ENCODE measurements at regions not wholly inside any gene's neighbourhood (a gene's known extent, or its start where the extent isn't known, plus 50 kb on each side); places are given as distances from the start of the nearest gene placed in this dataset.
"Not testable (repeated sequence)": the region's sequence is repeated elsewhere in the genome, so short reads cannot be mapped to it uniquely, and the experiment has no call there.

DNA sequence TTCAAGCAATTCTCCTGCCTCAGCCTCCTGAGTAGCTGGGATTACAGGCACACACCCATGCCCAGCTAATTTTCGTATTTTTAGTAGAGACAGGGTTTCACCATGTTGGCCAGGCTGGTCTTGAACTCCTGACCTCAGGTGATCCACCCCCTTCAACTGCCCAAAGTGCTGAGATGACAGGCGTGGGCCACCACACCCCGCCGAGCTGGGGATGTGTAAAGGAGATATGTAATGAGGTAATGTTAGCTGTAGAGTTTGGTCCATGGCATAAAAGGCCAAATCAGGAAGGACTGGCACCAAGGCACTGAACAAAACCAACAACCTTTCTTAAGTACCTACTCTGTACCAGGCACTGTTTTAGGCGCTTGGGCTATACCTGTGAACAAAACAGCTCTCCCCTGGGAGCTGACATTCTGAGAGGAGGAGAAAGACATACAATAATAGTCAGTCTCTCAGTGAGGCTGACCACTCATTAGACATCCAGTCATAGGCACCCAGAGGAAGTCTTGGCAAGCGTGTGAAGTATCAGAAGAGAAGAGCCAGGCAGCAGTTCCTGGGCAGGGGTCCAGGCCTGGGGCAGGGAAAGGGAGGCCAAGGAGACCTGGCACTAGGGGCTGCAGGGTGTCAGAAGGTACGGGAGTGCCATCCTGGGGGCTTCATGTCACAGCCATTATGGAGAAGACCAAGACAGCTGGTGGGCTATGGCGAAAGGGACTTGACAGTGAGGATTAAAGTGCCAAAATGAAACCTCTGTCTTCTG, 164.8 kb upstream of the DTNBP1 start:
- DNase-seq (ENCODE audit: low read depth): no peak

DNA sequence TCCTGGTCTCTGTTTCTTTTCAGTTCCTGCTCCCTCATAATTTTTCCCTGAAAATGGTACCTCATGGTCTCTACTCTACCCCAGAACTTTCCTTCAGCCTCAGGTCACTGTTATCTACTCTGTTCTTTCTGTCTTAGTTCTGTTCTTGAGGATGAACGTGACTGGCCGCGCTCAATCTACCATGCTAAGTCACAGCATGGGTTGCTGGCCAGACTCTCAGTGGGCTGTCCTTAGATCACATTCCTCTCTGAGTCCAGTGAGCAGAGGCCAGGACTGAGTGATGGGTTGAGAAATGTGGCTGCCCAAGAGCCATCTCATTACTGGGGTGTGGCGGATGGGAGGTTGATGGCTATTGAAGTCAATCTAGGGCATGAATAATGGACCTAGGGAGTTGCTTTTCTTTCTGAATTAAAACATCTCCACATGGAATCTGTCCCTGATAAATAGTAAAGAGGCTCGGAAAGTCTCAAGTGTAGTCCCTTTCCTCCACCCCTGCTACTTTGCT, 164.0 kb upstream of the DTNBP1 start:
- no peak for DNase-seq (ENCODE audit: low read depth)

DNA sequence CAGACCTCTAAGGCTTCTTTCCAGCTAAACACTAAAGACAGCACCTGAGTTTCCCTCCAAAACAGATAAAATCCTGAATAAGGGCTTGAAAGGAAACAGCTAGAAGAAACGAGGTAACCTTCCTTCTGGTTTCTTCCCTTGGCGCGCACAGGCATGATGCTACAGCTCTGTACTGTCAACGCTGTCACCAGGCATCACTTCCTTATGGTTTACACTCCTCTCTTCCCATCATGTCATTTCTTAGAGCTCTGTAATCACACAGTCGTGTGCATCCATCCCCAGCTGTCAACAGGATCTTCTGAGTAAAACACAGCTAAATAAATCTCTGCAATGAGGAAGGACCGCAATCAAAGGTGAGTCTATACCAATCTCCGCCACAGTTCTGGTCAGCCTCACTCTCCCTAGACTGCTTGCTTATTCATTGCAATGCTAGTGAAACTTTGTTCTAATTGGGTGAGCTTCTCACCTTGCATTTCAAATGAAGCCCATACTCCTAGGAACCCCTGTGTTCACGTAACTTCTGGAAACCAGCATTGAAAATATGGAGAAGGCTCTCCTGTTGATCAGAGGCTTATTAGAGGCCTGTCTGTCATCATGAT, 162.6 kb upstream of the DTNBP1 start:
- DNase-seq (ENCODE audit: low read depth): no peak

DNA sequence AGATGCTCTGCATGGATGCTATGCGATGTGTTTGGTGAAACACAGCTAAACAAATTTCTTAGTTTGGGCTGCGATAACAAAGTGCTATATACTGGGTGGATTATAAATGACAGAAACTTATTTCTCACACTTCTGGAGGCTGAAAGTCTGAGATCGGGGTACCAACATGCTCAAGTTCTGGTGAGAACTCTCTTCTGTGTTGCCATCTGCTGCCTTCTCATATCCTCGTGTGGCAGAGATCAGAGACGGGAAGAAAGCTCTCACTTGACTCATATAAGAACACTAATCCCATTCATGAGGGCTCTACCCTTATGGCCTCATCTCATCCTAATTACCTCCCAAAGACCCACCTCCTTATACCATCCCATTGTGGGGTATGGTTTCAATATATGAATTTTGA, 162.0 kb upstream of the DTNBP1 start:
- DNase-seq (ENCODE audit: low read depth): no peak

DNA sequence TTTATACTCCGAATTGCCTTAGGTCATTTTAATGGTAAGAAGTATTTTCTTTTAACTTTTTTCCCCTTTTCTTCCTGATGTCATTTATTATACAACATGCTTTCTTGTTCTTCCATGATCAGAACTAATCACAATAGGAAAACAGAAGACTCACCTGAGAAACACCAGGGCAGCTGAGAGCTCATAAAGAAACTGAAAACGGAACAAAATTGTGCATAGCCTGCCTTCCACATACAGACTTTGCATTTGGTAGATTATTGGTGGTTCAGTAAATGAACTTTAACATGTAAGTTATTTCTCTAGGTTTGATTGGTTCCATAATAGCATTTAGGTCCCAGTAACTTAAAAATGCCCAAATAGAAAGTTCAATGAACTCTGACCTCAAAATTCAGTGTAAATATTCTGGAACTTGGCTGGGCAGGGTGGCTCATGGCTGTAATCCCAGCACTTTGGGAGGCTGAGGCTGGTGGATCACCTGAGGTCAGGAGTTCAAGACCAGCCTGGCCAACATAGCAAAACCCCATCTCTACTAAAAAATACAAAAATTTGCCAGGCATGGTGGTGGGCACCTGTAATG, 161.1 kb upstream of the DTNBP1 start:
- DNase-seq (ENCODE audit: low read depth): no peak

DNA sequence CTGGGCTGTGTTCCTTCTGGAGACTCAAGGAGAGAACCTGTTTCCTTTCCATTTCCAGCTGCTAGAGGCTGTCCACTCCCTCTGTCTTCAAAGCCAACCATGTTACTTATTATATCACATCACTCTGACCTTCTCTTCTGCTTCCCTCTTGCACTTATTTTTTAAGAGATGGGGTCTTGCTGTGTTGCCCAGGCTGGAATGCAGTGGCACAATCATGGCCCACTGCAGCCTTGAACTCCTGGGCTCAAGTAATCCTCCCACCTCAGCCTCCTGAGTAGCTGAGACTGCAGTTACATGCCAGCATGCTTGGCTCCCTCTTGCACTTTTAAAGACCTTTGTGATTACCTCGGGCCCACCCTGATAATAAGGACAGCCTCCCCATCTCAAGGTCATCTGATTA, 160.0 kb upstream of the DTNBP1 start:
- DNase-seq (ENCODE audit: low read depth): no peak

DNA sequence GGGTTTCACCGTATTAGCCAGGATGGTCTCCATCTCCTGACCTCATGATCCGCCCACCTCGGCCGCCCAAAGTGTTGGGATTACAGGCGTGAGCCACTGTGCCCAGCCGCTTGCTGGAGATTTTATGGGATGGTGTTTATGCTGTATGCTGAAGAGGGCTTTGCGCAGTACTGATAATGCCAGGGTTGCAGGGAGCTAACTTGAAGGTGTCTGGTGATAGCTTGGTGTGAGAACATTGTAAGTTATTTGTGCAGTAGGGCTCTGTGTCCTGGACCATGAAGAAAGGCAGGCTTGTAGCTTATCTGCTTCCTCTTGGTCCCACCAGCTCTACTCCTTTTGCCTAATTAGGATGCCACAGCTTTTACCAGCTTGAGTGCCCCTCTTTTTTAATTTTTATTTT, 157.0 kb upstream of the DTNBP1 start:
- DNase-seq (ENCODE audit: low read depth): no peak

DNA sequence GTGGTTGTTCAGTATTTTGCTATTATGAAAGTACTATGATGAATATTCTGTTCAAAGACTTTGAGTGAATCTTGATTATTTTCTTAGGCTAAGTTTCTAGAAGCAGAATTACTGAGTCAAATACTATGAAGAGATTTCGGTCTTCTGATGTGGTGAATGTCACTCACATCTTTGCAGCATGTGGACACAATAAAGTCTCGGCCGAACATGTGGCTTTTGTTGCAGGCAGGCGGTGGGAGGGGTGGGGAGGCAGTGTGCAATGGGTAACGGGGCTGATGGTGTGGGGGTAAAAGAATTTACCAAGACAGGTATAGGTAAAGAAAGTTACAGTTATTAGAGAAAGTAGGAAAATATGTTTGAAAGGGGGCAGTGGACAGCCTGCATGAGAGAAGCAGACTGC, 156.4 kb upstream of the DTNBP1 start:
- DNase-seq (ENCODE audit: low read depth): no peak

DNA sequence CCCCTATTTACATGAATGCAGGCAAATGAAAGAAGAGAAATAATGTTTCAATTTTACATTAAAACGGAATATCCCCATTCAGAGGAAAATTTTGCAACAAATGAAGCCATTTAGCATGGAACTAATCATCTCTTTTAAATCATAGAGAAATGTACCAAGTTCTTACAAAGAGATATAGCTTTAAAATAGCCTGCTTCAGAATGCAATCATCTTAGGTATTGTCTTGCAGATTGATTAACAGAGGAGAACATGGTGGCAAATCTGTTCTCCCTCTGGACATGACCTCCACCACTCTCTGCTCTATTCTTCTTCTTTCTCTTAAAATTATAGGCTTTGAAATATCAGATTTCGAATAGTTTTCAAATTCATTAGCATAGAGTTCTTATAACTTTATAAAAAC, 155.7 kb upstream of the DTNBP1 start:
- DNase-seq (ENCODE audit: low read depth): no peak

DNA sequence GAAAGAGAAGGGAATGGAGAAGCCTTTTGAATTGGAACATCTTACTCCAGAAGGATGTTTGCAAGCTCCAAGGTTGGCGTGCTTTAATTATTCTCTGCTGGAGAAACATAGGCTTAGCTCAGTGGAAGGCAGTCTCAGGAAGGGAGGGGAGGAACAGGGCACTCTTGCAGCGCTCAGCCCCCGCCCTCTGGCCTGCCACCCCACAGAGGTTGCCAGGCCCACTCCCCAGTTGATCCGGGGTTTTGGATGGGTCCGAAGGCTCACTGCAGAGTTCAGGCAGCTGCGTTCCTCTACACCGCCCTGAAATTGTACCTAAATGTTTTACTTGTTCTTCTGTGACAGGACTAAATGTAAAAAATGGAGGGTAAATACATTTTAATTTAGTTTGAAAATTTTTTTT, 155.2 kb upstream of the DTNBP1 start:
- no peak for DNase-seq (ENCODE audit: low read depth)

DNA sequence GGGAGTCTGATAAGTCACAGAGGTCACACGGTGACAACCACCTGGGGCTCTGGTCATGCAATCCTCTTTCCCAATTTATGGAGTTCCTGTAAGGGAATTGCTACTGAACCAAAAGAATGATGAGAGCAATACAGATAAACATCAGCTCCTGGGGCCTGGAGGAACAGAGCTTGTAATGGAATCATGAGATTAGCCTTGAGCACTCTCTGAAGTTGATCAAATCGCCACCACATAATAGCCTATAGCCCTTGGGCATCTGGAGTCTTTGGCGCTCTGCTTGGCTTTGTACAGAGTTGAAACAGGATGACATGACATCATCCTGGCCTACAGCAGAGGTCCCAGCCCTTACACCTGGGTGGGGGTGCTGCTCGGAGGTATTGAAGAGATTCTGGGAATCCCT, 154.3 kb upstream of the DTNBP1 start:
- DNase-seq (ENCODE audit: low read depth): no peak

DNA sequence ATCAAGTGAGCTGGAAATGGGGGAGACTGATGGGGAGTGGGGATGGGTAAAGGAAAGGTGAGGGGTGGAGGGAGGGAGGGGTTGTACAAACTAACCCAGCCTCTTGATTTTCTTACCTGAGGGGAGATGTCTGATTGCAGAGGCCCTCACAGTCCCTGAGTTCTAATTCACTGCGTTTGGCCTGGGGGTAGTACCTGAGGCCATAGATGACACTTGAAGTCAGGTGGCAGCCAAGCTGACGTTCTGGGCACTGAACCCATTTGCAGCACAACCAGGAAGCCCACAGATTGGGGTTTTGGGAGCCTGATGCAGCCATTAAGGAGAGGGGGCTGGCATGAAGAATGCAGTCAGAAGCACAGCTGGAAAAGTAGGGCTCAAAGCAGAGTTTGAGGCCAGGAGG, 153.8 kb upstream of the DTNBP1 start:
- no peak for DNase-seq (ENCODE audit: low read depth)

DNA sequence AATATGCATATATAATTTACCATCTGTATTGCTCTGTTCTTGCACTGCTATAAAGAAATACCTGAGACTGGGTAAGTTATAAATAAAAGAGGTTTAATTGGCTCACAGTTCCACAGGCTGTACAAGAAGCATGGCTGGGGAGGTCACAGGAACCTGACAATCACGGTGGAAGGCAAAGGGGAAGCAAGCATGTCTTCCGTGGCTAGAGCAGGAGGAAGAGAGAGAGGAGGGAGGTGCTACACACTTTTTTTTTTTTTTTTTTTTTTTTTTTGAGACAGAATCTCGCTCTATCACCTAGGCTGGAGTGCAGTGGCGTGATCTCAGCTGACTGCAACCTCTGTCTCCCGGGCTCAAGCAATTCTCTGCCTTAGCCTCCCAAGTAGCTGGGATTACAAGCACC, 150.9 kb upstream of the DTNBP1 start:
- not testable (repeated sequence) for DNase-seq (ENCODE audit: low read depth)

DNA sequence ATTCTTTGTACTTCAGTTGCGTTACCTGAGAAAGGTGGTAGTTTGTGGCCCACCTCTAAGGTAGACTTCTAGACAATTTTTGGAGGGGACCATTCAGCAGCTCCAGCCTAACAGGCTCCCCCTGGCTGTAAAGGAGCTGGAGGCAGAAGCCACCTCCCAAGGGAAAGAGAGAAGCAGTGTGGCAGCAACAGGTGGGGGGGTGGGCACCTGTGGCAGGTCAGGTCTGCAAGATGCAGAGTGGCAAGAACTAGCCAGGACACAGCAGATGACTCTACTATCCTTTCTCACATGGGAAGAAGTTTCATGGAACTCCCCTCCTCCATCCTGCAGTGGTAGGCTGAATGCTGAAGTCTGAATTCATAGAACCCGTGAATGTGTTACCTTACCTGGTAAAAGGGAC, 148.3 kb upstream of the DTNBP1 start:
- DNase-seq (ENCODE audit: low read depth): no peak

DNA sequence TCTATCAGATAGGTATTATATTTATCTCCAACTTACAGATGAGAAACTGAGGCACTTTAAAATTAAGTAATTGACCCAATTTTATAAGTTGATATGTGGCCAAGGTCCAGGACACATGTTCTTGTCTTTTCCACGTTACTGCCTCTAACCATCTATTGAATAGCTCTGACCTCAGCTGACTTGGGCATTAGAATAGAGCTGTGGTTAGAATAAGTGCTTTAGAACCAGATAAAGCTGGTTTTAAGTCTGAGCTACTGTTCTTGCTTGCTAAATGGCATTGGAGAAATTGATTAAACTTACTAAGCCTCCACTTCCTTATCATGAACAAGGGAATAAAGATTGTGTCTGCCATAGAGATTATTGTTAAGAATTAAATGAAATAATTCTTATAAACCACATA, 147.8 kb upstream of the DTNBP1 start:
- no peak for DNase-seq (ENCODE audit: low read depth)

DNA sequence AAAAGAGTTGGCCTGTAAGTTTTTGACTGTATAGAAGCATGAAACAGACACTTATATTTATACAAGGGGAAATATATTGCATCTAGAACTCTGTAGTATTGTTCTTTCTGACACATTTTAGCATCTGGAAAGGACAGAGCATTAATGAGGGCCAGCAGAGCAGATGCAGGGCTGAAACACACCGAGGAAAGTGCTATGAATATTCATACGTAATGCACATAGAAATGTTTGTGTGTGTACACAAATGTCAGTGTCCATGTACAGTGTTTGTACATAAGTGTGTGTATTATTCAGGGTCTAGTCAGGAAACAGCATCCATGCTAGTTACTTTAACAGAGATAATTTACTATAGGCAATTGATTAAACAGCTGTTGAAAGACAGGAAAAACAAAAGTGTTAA, 146.5 kb upstream of the DTNBP1 start:
- no peak for DNase-seq (ENCODE audit: low read depth)

DNA sequence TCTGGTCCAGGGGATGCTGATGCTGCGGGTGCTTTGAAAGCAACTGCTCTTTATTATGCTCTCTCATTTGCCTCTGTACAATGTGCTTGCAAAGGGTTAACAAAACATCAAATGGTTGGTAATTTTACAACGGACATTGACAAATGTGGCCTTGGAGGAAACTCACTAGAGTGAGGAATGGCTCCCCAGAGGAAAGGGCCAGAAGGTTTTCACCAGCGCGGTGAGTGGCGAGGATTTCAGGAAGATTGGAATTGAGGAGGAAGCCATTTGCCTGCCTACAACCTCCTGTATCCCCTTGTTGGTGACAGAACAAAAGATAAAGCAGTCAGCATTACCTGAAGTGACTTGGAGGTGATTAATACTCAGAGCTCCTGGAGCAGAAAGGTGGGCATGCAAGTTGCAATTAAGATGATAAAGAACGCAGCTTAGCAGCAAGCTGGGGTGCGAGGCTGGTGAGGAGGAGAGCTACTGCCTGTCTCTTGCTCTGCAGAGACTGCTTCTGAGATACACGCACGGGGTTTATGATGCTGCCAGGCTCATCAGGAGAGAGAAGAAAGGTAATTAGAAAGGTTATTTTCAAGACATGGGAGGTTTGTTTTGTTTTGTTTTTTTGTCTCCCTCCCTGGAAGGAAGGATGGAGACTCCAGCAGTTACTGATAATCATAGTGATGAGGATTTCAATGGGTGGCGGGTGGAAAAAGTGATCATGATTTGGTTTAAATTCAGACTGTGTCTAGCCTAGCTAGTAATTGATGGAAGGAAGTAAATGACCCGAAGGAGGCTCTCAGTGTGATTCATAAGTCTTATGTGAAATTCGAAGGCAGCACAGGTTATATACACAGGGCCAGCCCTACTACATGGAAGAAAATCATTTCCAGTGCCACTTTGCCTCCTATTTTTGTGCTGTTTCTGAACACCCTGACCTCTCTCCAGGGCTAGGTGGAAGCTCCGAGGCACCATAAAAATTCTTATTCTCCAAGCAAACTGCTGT, 141.6 kb upstream of the DTNBP1 start:
- DNase-seq (ENCODE audit: low read depth): no peak

DNA sequence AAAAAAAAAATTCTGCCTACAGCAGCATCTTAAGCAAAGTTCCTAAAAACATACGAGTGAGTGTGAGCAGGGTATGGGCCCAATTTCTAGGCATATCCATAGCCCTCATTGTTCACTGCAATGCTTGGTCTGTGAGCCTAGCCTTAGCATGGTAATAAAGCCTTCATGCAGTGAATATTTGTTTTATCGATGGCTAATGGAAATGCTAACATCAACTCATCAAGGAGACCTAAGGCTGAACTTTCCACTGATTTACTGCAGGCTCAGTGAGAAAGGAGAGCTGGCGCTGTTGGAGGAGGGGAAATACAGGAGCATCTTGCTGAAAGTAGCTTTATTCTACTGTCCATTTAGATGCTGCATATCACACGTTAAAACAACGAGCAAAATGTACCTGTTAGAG, 139.6 kb upstream of the DTNBP1 start:
- no peak for DNase-seq (ENCODE audit: low read depth)

DNA sequence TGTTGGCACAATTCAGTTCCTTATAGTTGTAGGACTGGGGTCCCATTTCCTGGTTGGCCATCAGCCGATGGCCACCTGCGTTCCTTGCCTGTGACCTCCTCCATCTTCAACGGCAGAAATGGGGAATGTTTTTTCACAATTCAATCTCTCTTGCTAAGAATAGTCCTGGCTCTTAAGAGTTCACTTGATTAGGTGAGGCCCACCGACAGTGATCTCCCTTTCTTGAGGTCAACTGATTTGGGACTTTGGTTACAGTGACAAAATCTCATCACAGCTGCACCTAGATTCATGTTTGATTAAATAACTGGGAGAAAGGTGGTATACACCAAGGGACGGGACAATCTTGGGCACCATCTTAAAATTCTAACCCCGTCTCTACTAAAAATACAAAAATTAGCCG, 139.1 kb upstream of the DTNBP1 start:
- no peak for DNase-seq (ENCODE audit: low read depth)

DNA sequence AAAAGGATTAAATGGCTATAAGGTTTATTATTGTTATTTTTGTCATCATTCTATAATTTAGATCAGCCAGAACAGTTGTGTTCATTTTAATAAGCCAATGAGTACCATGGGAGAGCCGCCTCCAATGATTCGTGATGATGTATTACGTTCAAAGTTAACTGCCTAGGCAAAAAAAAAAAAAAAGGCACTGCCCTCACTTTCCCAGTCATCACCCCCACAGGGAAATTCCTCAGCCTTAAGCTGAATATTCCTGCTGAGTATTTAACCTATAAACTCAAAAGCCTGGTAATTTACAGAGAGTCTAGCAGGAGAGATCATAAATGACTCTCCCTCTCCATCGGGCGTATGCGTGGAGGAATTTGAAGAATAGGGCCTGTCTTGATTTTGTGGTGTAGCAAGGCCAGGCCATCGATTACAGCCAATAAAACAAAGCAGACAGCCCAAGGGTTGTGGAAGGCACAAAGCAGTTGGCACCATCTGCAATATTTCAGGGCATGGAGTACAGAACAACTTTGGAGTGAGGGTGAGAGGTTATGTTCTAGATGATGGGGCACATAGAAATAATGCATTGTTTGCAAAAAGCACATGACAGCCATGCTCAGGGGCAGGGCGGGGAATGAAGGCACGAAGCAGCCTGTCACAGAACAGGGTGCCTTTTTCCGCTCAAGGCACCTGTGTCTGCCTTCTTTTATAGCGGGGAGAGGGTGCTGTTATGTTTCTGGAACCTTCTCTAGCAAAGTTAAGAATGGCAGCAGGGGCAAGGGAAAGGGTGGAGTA, 138.2 kb upstream of the DTNBP1 start:
- no peak for DNase-seq (ENCODE audit: low read depth)

DNA sequence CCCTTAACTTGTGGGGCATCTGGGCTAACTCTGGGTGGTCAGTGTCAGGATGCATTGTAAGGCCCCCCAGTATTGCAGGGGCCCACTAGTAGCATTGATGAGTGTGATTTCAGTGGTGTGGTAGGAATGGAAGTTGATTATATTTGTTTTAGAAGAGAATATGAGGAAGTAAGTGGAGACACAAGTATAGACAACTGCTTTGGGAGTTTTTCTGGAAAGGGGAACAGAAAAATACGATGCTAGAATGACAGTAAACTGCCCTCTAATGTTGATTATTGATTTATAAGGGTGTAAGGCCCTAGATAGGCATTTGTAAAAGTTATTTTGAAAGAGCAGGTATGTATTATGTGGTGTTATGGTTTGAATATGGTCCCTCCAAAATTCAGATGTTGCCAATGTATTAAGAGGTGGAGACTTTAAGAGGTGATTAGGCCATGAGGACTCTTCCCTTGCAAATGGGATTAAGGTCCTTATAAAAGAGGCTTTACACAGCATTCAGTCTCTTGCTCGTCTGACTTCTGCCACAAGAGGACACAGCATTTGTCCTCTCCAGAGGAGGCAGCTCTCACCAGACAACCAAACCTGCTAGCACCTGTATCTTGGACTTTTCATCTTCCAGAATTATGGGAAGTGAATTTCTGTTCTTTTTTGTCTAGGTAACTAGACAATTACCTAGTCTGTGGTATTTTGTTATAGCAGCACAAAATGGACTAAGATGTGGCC, 135.9 kb upstream of the DTNBP1 start:
- no peak for DNase-seq (ENCODE audit: low read depth)

Data from GM04503 (cell line).